ENCODE measurements at regions not wholly inside any gene's neighbourhood (a gene's known extent, or its start where the extent isn't known, plus 50 kb on each side); places are given as distances from the start of the nearest gene placed in this dataset.

DNA sequence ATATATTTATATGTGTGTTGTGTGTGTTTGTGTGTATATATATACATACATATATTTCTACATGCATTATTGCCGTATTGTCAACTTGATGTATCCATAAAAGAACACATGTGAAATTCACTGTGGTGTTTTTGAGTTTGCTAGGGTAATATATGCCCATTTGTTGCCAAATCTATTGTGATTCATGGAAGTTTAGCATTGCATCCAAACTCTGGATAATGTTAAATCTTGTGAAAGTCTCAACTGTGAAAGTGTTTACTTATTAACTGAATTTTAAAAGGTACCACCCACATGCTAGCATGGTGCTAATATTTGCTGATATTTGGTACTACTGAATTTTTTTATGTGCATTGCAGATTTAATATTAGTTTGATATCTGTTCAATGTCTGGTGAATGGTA is 96.6 kb upstream of the SLC8A1 start:
- CTCF ChIA-PET: no interaction called here

DNA sequence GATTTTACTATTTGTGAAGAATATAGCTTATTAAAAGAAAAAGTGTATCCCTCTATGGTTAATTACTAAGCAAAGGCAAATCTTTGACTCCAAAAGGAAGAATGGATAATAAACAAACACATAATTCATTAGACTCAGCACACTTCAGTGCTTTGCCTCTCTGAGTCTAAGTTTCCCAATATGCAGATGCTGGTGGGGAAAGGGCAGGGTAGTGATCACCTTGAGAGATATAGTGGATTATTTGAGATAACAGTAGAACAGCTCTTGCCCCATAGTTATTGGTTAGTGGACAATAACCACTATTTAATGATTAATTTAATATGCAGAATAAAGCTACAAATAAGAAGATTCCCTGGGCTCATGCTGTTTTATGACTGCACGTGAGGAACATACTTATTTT is 98.2 kb upstream of the SLC8A1 start:
- no peak overlapping the region for H3K4me2 ChIP-seq
- no peaks in the 10 kb centered on the region for H3K4me1 ChIP-seq
- no peak for DNase-seq (ENCODE audit: low read depth in 1 of 2, low spot score in 1 of 2)
- WGBS (ENCODE audit: missing lambda C conversion rate): 6% methylated on average over 1 of the region's 1 CpG
- POLR2A ChIA-PET: no interaction called here
- no peak overlapping the region for H3K27ac ChIP-seq
- FAIRE-seq: no peak
- H3K9me3 ChIP-seq: no peaks in the 10 kb centered on the region
- ATAC-seq: no peak
- CTCF ChIA-PET: interaction anchor here (1.2 to 1.3 kb wide), 2 partner anchors 14 to 306 kb away, joined by 3 read pairs; no protein-coding TSS in a partner anchor
- H3K4me3 ChIP-seq: no peak overlapping the region
- TF ChIP-seq FOXS1 (CRISPR knock-in tag; IDR thresholded peaks at IDR 0.05) (no peak), PHF8 (IDR thresholded peaks at IDR 0.05; ENCODE audit: borderline replicate concordance, low read depth) (no peak), NR3C1 (IDR thresholded peaks at IDR 0.05) (no peak), RCOR1 (IDR thresholded peaks at IDR 0.05; ENCODE audit: low read depth, low read length) (no peak), KDM1A (IDR thresholded peaks at IDR 0.05; ENCODE audit: low read depth) (no peak), CBX8 (IDR thresholded peaks at IDR 0.05) (no peak), TFCP2L1 (CRISPR knock-in tag; IDR thresholded peaks at IDR 0.05) (no peak), HOXA7 (CRISPR knock-in tag; IDR thresholded peaks at IDR 0.05) (no peak)
- TF ChIP-seq, protein P1, sequence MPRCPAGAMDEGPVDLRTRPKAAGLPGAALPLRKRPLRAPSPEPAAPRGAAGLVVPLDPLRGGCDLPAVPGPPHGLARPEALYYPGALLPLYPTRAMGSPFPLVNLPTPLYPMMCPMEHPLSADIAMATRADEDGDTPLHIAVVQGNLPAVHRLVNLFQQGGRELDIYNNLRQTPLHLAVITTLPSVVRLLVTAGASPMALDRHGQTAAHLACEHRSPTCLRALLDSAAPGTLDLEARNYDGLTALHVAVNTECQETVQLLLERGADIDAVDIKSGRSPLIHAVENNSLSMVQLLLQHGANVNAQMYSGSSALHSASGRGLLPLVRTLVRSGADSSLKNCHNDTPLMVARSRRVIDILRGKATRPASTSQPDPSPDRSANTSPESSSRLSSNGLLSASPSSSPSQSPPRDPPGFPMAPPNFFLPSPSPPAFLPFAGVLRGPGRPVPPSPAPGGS (IDR thresholded peaks at IDR 0.05): no peak
- TF ChIP-seq, protein P2, sequence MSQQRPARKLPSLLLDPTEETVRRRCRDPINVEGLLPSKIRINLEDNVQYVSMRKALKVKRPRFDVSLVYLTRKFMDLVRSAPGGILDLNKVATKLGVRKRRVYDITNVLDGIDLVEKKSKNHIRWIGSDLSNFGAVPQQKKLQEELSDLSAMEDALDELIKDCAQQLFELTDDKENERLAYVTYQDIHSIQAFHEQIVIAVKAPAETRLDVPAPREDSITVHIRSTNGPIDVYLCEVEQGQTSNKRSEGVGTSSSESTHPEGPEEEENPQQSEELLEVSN (IDR thresholded peaks at IDR 0.05; ENCODE audit: borderline replicate concordance, low read depth): no peak

More for the DNA sequence above, 96.6 kb upstream of the SLC8A1 start:
- Histone ChIP-seq H3K4me3 (no peak overlapping the region), H3K27ac (no peak overlapping the region), H3K4me2 (no peak overlapping the region), H3K4me1 (no peaks in the 10 kb centered on the region), H3K9me3 (no peaks in the 10 kb centered on the region)
- POLR2A ChIA-PET: no interaction called here
- ATAC-seq (no peak), DNase-seq (ENCODE audit: low read depth in 1 of 2, low spot score in 1 of 2) (no peak), FAIRE-seq (no peak)
- 44% methylated on average over 1 of the region's 1 CpG for WGBS (ENCODE audit: missing lambda C conversion rate)
- TF ChIP-seq, protein P3, sequence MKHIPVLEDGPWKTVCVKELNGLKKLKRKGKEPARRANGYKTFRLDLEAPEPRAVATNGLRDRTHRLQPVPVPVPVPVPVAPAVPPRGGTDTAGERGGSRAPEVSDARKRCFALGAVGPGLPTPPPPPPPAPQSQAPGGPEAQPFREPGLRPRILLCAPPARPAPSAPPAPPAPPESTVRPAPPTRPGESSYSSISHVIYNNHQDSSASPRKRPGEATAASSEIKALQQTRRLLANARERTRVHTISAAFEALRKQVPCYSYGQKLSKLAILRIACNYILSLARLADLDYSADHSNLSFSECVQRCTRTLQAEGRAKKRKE (CRISPR knock-in tag; IDR thresholded peaks at IDR 0.05; ENCODE audit: low read depth): no peak
- TF ChIP-seq CHD2 (IDR thresholded peaks at IDR 0.05; ENCODE audit: low read length, partially characterized antibody) (no peak), FOSB (CRISPR knock-in tag; IDR thresholded peaks at IDR 0.05) (no peak), RARB (CRISPR knock-in tag; IDR thresholded peaks at IDR 0.05) (no peak), RNF2 (IDR thresholded peaks at IDR 0.05; ENCODE audit: borderline replicate concordance, low read depth) (no peak), GATA3 (IDR thresholded peaks at IDR 0.05; ENCODE audit: borderline replicate concordance) (no peak), MAFK (IDR thresholded peaks at IDR 0.05; ENCODE audit: partially characterized antibody) (no peak), CBX8 (IDR thresholded peaks at IDR 0.05) (no peak)
- TF ChIP-seq, protein P4, sequence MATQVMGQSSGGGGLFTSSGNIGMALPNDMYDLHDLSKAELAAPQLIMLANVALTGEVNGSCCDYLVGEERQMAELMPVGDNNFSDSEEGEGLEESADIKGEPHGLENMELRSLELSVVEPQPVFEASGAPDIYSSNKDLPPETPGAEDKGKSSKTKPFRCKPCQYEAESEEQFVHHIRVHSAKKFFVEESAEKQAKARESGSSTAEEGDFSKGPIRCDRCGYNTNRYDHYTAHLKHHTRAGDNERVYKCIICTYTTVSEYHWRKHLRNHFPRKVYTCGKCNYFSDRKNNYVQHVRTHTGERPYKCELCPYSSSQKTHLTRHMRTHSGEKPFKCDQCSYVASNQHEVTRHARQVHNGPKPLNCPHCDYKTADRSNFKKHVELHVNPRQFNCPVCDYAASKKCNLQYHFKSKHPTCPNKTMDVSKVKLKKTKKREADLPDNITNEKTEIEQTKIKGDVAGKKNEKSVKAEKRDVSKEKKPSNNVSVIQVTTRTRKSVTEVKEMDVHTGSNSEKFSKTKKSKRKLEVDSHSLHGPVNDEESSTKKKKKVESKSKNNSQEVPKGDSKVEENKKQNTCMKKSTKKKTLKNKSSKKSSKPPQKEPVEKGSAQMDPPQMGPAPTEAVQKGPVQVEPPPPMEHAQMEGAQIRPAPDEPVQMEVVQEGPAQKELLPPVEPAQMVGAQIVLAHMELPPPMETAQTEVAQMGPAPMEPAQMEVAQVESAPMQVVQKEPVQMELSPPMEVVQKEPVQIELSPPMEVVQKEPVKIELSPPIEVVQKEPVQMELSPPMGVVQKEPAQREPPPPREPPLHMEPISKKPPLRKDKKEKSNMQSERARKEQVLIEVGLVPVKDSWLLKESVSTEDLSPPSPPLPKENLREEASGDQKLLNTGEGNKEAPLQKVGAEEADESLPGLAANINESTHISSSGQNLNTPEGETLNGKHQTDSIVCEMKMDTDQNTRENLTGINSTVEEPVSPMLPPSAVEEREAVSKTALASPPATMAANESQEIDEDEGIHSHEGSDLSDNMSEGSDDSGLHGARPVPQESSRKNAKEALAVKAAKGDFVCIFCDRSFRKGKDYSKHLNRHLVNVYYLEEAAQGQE (IDR thresholded peaks at IDR 0.05): no peak
- TF ChIP-seq, protein P5, sequence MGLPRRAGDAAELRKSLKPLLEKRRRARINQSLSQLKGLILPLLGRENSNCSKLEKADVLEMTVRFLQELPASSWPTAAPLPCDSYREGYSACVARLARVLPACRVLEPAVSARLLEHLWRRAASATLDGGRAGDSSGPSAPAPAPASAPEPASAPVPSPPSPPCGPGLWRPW (IDR thresholded peaks at IDR 0.05): no peak
- TF ChIP-seq, protein P6, sequence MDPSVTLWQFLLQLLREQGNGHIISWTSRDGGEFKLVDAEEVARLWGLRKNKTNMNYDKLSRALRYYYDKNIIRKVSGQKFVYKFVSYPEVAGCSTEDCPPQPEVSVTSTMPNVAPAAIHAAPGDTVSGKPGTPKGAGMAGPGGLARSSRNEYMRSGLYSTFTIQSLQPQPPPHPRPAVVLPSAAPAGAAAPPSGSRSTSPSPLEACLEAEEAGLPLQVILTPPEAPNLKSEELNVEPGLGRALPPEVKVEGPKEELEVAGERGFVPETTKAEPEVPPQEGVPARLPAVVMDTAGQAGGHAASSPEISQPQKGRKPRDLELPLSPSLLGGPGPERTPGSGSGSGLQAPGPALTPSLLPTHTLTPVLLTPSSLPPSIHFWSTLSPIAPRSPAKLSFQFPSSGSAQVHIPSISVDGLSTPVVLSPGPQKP (IDR thresholded peaks at IDR 0.05; ENCODE audit: low read depth, low read length): no peak

Measured in A549 (cell line).